Urothelium cell line (cell line): ENCODE measurements at regions not wholly inside any gene's neighbourhood (a gene's known extent, or its start where the extent isn't known, plus 50 kb on each side); places are given as distances from the start of the nearest gene placed in this dataset.

Source experiments
- DNase-seq: peaks from one replicate; pipeline ENCODE4 v3.0.0; 2011; ENCODE audit warnings: low spot score, mixed read lengths
- FAIRE-seq: peaks from 2 replicates; lab custom pipeline; 2011; peaks lifted over from hg19 to GRCh38; lab: Jason Lieb, UNC

DNA sequence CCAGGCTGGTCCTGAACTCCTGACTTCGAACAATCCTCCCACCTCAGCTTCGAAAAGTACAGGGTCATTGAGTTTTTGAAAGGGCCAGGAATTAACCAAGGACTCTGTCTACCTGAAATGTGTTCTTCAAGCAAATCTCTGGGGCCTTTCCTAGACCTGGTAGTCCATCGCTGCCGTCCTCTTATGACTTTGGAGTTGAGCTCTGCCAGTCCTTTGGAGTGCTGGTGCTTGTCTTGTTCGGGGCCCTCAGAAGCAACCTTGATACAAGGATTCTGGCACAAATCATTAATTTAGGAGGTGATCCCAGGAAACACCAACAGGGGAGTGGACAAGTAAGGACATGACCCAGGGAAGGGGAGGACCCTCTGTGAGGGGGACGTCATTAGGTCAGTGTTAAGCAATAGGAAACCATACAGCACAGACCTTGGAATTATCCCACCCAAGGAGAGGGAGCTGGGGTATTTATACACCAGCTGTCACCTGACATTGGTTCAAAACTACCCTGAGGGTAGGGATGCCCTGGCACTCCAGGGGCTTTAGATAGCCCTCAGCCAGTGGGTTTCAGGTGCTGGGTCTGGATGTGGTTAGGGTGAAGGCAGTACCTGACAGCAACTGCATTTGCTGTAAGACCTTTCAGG lies 187.2 kb downstream of the FOXL1 start:
- DNase-seq (no peak), FAIRE-seq (no peak)

DNA sequence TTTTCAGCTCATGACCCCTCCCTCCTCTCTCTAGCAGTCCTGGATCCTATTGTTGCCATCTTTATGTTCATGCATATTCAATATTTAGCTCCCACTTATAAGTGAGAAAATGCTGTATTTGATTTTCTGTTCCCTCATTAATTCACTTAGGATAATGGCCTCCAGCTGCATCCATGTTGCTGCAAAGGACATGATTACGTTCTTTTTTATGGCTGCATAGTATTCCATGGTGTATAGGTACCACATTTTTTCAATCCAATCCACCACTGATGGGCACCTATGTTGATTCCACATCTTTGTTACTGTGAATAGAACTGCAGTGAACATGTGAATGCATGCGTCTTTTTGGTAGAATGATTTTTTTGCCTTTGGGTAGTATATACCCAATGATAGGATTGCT lies 188.4 kb downstream of the FOXL1 start:
- FAIRE-seq (no peak), DNase-seq (no peak)

DNA sequence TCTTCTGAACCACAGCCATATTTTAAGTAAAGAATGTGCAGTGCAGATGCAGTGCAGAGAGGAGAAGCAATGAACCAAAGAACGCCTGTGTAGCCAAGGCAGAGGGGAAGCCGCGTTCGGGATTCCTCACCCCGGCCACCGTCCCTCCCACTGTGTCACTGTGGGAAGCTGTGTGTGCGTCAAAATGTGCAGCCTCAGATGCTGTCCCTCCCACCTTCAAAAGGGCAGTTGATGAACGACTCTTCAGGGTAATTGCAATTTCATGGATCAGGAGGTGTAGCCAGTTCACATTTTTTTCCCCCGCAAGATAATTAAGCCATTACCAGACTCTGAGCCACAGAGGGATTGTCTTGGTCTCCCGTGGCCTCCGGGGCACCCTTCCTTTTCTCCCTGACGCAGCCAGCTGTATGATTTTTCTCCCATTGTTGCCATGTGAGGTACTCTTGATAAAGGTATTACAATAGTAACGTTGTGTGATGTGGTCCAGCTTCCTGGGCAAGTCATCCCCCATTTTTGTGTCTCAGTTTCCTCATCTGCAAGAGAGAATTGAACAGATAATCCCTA lies 190.0 kb downstream of the FOXL1 start:
- FAIRE-seq, result no peak

DNA sequence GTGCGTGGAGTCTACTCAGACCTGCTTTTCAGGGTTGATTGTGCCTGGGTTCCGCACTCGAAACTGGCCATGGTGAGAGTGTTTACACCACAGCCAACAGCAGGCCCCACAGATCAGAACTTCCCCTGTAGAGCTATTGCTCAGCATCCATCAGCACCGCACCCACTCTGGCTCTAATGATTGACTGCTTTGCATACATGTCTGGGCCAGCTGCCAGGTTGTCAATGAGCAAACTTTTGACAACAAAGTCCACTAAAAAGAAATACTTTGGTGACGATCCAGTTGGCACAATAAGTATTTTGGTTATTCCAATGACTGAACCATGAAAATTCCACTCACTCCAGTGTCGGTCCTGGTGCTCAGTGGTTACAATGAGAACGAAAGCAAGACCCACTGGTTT lies 190.7 kb downstream of the FOXL1 start:
- FAIRE-seq (no peak), DNase-seq (no peak)

More for the DNA sequence above, 190.0 kb downstream of the FOXL1 start:
- DNase-seq, result no peak

DNA sequence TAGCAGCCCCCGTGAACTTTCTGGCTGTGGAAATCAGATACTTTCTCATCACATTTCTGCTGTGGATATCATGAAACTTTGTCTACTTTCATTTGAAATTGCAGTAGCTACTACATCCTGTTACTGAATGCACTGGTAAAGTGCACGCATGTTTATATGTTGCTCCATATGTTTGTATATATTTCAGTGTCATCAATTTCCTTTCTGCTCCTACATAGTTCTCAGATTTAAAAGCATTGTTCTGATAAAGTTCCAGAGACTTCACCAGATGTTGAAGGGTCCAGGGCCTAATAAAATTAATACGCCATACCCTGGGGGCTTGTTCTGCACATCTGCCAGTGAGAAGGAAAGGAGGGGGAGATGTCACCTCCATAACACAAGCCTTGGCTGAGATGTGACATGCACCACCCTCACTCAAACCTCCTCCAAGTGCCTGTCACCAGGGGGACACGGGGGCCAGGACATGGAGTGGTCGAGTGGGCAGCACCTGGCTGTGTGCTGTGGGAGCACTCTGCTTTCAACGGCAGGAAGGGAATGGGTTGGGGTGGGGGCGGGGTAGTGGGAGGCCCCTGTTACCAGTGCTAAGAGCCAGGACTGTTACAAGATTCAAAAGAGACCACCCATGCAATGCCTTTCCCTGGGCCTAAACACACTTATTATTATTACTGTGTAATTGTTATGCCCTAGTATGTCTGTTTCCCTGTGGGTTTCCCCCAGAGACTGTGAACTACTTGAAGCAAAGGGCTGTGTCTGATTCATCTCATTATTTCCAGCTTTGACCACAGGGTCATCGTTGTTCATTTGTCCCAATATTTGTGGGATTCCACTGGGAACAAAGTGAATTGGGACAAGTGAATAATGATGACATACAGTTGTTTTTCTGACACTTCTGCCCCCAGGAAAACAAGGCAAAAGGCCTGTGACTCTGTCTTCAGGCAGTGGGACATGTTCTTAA lies 193.4 kb downstream of the FOXL1 start:
- DNase-seq (no peak), FAIRE-seq (peak; percentile 5)

DNA sequence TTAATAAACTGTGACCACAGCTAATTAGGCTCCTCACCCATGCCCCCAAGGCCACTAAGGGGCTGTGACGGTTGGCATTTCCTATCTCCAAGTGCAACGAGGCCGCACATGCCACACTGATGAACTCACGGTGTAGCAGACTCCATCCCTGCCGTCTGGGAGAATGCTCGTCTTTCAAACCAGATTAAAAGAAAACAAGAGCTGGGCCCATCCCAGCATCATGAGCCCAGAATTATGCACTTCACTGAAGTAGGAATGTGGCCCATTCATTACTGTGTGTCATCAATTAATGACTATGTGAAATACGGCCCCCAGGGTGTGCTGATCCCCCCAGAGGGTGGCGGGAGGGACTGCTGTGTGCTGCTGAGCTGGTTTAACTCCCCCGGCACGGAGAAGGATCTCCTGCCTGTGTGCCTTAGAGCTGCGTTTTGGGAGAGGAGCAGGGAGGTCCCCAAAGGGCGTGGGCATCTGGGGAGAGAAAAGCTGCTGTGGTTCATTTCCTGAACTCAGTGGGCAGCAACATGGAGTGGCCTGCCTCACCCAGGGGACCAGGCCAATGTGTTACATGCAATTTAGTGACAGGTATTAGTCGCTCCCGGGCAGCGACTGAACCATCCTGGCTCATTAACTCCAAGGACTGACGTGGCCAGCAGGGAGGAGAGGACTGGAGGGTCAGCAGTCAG lies 194.5 kb downstream of the FOXL1 start:
- DNase-seq (peak; percentile 73), FAIRE-seq (peak; percentile 61)

DNA sequence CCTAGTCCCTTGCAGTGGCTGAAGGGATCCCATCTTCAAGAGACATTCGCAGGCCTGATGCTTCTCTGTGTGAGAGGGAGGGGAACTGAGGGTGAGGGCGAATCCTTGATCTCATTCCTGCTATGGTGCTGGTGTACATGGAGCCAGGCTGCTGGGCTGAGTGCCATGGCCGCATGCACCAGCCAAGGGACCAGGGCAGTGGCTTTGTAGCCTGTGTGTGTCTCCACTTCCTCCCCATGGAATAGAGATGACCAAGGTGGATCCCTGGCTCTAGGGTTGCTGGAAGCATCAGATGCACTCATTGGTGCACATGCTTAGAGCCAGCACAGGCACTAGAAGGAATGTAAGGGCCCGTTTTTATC lies 195.0 kb downstream of the FOXL1 start:
- DNase-seq, result no peak
- FAIRE-seq, result peak; percentile 89

DNA sequence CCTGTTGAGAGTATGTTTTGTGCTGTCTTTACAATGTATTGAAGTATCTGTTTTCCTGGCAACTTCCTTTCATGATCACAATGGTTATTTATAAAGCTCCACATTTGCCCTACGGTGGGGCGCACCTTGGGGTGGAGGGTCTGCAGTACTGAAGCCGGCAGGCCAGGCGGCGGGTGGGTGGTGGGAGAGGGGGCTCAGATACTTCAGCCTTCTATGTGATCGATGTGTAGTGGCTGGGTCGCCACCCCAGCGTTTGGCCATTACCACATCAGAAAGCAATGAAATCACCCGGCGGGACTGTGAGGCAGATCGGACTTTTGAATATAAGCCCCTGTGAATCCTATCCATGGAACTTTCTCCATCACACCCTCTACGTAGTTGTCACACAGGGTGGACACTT lies 196.6 kb downstream of the FOXL1 start:
- FAIRE-seq (no peak), DNase-seq (no peak)

DNA sequence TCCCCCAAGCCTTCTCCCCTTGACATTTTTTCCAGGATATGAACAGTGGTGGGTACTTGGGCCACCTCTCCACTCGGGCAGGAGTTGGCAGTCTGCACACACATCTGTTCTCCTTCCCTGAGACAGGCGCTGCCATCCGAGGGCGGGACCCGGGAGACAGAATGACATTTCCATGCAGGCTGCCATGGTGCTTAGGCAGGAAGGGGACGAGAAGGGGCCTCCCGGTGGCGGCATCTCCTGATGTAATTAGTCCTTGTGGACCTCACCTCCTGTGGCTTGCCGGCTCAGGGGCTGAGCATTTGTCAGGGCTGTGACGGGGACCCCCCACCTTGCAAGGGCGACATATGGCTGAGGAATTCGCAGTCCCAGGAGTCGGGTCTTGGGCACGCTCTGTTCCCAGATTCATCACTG lies 197.2 kb downstream of the FOXL1 start:
- DNase-seq (no peak), FAIRE-seq (no peak)

DNA sequence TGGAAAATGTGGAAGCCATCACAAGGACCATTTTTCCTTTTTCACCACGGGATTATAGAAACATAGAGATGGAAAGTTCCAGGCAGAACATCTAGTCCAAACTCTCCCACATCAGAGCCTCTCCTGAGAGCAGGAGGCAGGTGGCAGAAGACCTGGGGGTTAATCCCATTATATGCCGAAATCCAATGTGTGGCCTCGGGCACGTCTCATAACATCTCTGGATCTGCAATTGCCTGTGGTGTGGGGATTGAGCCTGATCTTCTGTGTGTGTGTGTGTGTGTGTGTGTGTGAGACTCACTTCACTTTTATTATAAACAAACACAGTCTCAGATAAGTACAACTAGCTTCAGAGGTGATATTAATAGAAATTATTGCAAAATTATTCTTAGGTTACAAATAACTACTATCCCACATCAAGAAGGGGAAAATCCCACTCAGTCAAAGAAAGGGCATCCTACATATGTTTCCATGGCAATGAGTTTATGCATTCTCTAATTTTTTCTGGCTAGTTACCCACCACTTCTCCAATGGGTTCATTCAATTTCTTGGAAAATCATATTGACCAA lies 199.1 kb downstream of the FOXL1 start:
- FAIRE-seq, result no peak

DNA sequence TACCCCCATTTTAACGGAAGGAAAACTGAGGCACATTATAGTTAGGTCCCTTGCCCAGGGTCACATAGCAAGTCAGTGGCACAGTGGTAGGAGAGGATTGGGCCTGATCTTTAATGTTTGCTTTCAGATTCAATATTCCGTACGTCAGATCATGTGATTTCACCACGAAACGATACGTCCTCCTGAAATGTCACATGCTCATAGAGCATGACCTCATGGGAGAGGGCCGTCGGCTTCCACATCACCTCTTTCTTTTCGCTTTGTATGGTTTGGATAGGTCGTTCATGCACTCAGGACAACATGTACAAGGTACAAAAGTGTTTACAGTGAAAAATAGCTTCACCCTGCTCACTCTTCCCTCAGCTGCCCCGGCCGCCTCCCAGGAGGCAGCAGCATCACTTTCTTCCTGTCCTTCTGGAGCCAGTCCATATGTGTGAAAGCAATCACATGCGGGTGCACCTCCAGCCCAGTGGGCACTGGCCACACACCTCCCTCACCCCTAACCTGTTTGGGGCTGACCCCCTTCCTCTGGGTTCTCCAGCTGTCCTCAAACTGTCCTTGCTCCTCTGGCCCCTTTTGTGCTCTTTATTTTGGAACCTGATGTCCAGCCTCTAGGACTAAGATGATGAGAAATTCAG lies 199.9 kb downstream of the FOXL1 start:
- no peak for DNase-seq
- peak; percentile 5 for FAIRE-seq

More for the DNA sequence above, 199.1 kb downstream of the FOXL1 start:
- no peak for DNase-seq

DNA sequence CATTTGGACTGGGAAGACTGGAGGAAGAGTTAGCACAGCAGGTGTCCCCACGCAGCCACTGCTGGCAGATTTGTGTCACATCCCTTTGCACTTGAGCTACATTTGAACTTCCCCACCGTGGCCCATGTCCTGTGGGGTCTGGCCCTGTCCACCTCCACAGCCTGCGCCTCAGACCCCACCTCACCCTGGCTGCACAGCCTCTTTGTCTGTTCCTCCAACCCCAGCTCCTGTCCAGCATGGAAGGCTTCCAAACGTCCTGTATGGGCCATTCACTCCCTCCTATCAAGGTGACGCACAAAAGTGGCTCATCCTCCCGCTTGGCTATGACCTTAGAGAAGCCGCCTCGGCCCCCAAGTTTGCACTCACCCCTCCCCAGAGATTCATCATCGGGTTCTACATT lies 200.6 kb downstream of the FOXL1 start:
- DNase-seq, result no peak
- FAIRE-seq, result no peak

DNA sequence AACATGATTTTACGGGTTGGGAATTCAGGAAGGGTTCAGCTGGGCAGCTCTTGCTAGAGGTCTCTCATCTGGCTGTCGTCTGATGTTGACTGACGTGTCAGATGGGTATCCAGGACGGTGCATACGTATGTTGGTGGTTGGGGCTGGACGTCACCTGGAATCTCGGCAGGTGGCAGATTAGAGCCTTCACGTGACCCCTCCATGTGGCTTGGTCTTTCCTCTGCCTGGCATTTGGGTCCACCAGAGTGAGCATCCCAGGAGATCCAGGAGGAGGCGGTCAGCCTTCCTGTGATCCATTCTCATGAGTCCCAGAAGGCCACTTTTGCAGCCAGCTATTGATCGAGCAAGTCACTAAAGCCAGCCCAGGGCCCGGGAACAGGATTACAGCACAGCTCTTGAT lies 202.7 kb downstream of the FOXL1 start:
- DNase-seq (no peak), FAIRE-seq (peak; percentile 17)

DNA sequence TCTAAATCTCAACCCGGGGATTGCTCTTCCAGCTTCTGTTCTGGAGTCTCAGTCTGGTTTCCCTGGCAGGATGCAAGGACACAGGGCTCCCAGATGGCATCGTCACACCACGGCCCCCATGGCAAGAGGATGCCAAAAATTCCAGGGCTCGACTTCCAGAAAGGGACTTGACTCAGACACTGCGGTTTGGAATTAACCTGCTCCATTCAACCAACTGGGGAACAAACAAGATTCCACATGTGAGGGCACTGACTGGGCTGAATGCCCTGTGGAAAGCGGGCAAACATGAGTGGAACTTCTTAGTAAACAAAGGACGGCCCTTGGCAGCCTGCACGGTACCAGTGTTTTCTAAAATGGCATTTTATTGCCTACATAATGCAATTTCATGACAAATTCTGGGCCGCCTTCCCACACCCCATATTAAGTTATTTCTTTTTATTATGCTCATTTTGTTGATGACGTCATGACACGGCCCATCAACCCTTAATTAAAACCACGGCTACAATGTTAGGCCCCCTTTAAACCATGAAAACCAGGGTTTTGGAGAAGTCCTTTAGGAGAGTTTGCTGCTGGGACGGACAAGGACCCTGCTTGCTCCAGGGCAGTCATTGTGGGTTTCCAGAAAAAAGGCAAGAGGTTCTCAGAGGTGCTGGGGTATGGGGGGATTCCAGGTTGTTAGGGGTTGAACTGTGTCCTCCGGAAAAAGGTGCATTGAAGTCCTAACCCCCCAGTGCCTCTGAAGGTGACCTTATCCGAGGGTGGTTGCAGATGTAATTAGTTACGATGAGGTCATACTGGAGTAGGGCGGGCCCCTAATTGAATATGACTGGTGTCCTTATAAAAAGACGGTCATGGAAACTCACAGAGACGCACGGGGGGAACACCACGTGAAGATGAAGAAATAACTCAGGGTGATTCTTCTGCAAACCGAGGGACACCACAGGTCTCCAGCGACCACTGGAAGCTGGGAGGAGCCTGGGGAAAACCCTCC lies 205.6 kb downstream of the FOXL1 start:
- DNase-seq (peak; percentile 84), FAIRE-seq (no peak)

DNA sequence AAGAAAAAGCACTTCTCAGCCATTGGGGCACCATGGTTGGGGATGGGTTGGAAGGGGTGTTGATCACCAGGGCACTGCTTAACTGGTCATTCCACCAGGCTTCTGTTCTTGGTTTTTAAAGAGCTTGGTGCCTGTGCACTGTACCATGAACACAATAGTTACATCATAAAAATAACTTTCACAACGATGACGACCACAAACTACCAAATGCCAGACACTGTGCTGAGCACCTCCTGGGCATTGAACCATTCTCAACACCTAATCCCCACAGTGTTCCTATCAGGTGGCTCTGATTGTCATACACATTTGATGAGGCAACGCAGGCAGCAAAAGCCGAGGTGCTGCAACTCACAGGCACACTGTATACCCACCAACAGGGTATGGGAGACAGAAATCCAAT lies 208.0 kb downstream of the FOXL1 start:
- no peak for DNase-seq
- FAIRE-seq, result no peak

DNA sequence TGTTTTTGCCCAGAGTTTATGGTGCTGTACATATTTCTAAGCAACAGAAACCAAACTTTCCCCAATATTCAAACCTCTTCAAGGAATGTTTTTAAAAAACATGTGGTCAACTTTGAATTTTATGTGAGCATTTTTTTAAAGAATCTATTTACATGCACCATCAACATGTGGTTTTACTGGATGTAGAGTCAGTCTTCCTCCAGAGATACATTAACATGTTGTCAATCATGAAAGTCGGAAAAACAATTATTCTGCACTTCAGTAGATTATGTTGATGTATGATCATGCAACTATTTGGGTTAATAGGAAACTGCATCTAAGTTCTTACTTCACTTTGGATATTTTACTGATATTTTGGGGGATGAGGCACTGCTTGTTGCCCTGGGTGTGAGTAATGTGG lies 208.6 kb downstream of the FOXL1 start:
- FAIRE-seq, result no peak
- no peak for DNase-seq

DNA sequence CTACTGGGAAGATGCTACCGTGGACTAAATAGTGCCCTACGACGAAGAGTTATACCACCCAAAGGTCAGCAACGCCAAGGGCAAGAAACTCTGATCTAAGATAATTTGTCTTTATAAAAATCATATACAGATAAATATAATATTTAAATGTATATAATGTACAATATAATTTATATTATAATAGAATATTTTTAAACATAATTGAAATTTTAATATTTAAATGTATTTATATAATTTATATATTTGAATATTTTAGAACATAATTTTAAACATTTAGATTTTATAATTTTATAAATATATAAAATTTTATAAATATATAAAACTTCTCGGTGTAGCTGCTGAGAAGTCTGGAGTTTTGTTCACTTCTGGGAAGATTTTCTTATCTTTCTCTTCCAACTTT lies 209.2 kb downstream of the FOXL1 start:
- FAIRE-seq, result no peak
- DNase-seq, result no peak

DNA sequence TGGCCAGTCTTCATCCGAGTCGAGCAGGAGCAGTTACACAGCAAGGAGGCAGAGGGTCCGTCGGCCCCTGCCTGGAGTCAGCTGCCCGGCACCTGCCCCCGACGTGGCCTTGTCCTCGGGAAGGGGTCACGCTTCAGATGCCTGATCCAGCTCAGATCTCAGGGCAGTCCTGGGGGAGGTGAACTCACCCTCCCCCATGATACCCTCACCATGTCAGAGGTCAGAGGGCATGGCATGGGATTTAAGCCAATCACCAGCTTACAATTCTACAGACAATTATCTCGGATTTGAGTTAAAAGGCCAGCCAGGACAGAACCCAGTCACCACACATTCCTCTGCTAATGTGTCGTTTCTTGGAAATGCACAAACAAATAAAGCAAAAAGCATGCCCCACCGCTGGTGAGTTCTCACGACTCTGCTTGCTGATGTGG lies 211.3 kb downstream of the FOXL1 start:
- FAIRE-seq, result no peak

DNA sequence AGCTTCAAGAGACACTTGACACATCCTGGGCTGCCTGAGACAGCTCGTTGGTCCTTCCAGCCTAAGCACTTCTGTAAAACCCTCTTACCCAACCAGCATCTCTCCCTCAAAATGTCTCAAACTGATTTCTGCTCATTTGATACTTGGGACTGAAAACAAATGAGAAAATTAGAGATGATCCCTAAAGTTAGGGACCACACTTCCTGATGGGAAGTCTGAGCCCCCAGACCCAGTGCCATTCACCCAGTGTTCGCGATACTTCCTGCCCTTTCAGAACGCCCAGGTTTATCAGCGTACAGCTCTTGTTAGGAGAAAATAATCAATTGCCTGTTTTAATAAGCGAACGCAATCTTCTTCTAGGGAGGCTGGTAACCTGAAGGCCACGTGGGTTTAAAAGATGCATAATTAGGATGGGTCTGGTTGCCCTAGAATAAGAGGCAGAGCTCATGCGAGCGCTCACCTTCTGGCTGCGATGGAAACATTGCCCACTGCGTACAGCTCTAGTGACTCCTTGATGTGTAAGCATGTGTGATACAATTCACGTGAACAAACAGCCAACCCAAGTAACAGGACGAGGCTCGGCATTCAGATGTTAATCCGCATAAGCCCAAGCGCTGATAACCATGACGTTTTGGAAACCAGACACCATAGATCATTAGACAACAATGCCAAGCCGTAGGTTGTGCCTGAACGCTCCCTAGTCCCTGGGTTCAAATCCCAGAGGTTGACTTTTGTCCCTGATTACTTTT lies 213.1 kb downstream of the FOXL1 start:
- FAIRE-seq (no peak), DNase-seq (no peak)

More for the DNA sequence above, 211.3 kb downstream of the FOXL1 start:
- DNase-seq, result no peak
